Osteocyte (in vitro differentiated cells): ENCODE measurements at regions not wholly inside any gene's neighbourhood (a gene's known extent, or its start where the extent isn't known, plus 50 kb on each side); places are given as distances from the start of the nearest gene placed in this dataset.
A peak's percentile ranks its signal among the peaks of the same experiment; 100 is the strongest.

Source experiments
- DNase-seq: peaks from one replicate; pipeline ENCODE4 v3.0.0; 2021; ENCODE audit warnings: mixed read lengths; ENCODE audit not compliant: unreplicated experiment; ENCODE audit errors: extremely low spot score
- H3K27ac Mint-ChIP-seq: one replicate; pipeline ENCODE4 v1.8.0; 2021; ENCODE audit warnings: mild to moderate bottlenecking, mixed read lengths; ENCODE audit not compliant: unreplicated experiment
- H3K27me3 Mint-ChIP-seq: one replicate; pipeline ENCODE4 v1.8.0; 2021; ENCODE audit warnings: mixed read lengths; ENCODE audit not compliant: unreplicated experiment
- H3K36me3 Mint-ChIP-seq: one replicate; pipeline ENCODE4 v1.8.0; 2021; ENCODE audit warnings: mixed read lengths; ENCODE audit not compliant: unreplicated experiment
- H3K4me1 Mint-ChIP-seq: one replicate; pipeline ENCODE4 v1.8.0; 2021; ENCODE audit warnings: mixed read lengths; ENCODE audit not compliant: unreplicated experiment
- H3K4me3 Mint-ChIP-seq: one replicate; pipeline ENCODE4 v1.8.0; 2021; ENCODE audit warnings: mild to moderate bottlenecking, moderate library complexity, mixed read lengths; ENCODE audit not compliant: unreplicated experiment
- H3K9me3 Mint-ChIP-seq: one replicate; pipeline ENCODE4 v1.8.0; 2021; ENCODE audit warnings: mixed read lengths; ENCODE audit not compliant: unreplicated experiment
- TF ChIP-seq, protein P1 (sequence below): fragments of 200-600 bp; sonication (generic); IDR thresholded peaks from 2 replicates; pipeline ENCODE4 v1.5.0; 2021; ENCODE audit warnings: antibody characterized with exemption, mild to moderate bottlenecking, moderate library complexity

DNA sequence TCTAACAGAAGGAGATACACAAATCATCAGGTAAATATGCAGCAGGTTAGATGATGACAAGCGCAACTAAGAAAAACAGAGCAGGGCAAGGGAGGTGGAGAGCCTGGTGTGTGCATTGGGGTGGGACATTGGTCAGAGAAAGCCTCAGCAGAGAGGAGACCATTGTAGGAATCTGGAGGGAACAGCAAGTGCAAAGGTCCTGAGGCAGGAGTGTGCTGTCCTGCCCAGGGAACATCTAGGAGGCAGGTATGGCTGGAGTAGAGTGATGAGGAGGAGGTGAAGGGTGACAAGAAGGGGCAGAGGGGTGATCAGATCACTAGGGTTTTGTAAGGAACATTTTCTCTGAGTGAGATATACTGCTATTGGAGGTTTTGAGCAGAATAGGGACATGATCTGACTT lies 90.1 kb downstream of the NCR2 start:
- H3K9me3 Mint-ChIP-seq: no peaks in the 10 kb centered on the region
- no peak for DNase-seq
- peaks cover 4% of the 10 kb centered on the region for H3K27me3 Mint-ChIP-seq
- peaks cover 20% of the 10 kb centered on the region for H3K4me1 Mint-ChIP-seq
- H3K4me3 Mint-ChIP-seq: no peak overlapping the region
- H3K27ac Mint-ChIP-seq: no peak overlapping the region
- H3K36me3 Mint-ChIP-seq: no peaks in the 10 kb centered on the region
- TF ChIP-seq, protein P1, sequence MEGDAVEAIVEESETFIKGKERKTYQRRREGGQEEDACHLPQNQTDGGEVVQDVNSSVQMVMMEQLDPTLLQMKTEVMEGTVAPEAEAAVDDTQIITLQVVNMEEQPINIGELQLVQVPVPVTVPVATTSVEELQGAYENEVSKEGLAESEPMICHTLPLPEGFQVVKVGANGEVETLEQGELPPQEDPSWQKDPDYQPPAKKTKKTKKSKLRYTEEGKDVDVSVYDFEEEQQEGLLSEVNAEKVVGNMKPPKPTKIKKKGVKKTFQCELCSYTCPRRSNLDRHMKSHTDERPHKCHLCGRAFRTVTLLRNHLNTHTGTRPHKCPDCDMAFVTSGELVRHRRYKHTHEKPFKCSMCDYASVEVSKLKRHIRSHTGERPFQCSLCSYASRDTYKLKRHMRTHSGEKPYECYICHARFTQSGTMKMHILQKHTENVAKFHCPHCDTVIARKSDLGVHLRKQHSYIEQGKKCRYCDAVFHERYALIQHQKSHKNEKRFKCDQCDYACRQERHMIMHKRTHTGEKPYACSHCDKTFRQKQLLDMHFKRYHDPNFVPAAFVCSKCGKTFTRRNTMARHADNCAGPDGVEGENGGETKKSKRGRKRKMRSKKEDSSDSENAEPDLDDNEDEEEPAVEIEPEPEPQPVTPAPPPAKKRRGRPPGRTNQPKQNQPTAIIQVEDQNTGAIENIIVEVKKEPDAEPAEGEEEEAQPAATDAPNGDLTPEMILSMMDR: no peak

DNA sequence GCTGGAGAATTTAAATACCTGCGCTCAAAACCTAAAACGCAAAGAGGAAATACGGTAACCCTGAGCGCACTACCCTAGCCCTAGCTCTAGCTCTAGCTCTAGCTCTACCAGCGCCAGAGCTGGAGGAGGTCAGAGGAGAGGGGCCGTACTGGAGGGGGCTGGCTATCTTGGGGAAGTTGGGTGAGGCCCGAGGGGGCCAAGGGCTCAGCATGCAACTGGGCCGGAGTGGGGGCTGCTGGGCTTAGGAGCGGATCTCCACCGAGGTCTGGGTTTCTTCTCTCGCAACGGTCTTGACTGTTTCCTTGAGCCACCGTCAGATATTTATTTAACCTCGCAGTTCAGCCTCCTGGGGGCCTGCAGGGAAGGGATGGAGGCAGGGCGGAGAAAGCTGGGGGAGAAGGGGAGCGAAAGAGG lies 91.0 kb downstream of the NCR2 start:
- Mint-ChIP-seq H3K27ac (no peak overlapping the region), H3K36me3 (no peaks in the 10 kb centered on the region), H3K4me1 (peaks cover 28% of the 10 kb centered on the region), H3K4me3 (no peak overlapping the region), H3K9me3 (no peaks in the 10 kb centered on the region), H3K27me3 (peaks cover 4% of the 10 kb centered on the region)
- TF ChIP-seq, protein P1: no peak
- DNase-seq: no peak

DNA sequence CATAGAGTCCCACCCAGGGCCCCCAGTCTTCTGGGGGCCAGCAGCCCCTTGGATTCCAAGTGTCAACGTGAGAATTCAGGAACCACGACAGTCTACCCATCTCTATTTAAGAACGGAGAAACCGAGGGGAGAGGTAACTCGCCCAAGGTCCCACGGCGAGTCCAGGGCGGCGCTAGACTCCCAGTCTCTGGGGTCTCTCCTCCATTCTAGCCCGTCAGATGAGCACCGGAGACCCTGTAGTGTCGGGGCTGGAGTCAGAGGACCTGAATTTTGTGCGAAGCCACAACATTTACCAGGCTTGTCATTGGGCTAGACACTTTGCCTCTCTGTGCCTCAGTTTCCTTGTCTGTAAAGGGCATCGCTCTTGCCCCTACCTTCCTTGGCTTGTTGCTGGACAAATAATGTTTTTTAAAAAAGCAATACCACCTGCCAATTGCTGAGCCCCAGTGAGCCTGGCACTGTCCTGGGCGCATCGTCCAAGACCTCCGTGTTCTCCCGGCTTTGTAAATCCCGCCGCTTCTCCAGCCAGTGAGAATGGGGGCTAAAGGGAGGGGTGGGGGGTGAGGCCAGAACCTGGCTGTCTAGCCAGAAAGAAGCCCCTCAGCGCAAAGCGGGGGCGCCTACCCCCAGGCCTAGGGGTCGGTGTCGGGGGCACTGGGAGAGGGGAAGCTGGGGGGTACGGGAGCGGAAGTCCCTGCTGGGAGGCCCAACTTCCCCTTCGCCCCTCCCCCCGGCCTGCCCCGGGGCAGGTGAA lies 91.7 kb downstream of the NCR2 start:
- H3K4me1 Mint-ChIP-seq: peaks cover 28% of the 10 kb centered on the region
- H3K27ac Mint-ChIP-seq: no peak overlapping the region
- TF ChIP-seq, protein P1: no peak
- H3K9me3 Mint-ChIP-seq: no peaks in the 10 kb centered on the region
- H3K4me3 Mint-ChIP-seq: no peak overlapping the region
- H3K36me3 Mint-ChIP-seq: no peaks in the 10 kb centered on the region
- no peaks in the 10 kb centered on the region for H3K27me3 Mint-ChIP-seq
- no peak for DNase-seq

DNA sequence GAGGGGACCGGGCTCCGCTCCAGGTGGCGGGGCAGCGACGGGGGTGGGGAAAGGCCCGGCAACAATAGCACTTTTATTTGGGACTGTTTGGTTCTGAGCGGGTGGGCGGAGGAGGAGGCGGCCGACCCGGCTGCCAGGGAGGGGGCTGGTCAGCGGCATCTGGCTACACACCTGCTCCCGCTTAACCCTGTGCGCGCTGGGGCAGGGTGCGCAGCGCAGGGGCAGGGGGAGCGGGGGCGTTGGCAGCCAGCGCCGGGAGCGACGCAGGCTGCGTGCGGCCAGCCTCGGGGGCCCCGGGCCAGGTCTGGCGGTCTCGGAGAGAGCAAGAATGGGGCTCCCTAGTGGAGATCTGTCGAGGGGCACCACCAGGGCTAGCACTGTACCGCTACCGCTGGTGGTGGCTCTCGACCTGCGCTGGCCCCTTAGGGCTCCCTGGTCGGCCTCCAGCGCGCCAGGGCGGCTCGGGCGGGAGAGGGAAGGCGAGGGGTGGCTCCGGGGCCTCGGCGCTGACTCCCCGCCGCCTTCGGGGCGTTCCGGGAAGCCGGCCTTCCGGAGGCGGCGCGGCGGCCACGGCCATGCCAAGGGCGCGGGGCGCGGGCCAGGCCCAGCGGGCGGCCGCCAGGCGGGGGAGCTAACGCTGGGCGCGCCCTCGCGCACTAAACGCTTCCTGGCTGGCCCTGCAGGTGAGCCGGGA lies 92.4 kb downstream of the NCR2 start:
- Mint-ChIP-seq H3K9me3 (no peaks in the 10 kb centered on the region), H3K4me3 (no peak overlapping the region), H3K27me3 (no peaks in the 10 kb centered on the region), H3K4me1 (peaks cover 31% of the 10 kb centered on the region), H3K36me3 (no peaks in the 10 kb centered on the region), H3K27ac (no peak overlapping the region)
- TF ChIP-seq, protein P1: peak; percentile 7
- no peak for DNase-seq

DNA sequence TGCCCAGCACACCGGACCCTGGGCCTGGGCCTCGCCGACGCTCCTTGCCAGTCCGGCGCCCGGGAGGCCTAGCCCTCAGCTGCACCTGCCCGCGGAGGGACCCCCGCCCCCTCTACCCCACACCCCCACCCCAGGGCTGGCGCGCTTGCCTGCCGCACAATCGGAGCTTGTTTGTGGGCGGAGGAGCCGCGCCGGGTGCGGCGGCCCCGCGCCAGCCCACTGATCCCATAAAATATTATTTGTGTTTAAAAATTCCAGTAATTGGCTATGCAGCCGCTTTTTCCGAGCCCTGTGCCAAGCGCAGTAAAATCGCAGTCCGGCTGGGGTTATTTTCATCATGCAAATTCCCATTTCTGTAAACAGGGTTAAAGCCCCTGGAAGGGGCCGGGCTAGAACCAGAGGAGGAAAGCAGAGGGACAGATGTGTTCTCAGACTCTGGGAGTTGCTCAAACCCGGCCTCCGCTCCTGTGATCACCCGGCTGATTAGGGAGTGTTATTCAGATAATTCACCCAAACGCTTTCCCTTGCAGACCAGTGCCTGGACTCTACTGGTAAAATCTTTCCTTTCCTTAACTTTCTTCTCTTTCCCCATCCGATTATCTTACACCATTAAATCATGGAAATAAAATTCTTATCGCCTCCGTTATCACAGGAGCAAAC lies 93.1 kb downstream of the NCR2 start:
- TF ChIP-seq, protein P1: no peak
- DNase-seq: no peak
- Mint-ChIP-seq H3K4me3 (peak overlapping the region; percentile 26), H3K9me3 (no peaks in the 10 kb centered on the region), H3K27me3 (no peaks in the 10 kb centered on the region), H3K27ac (peak overlapping the region; percentile 52), H3K36me3 (no peaks in the 10 kb centered on the region), H3K4me1 (peaks cover 31% of the 10 kb centered on the region)
